Ishikawa (cell line): ENCODE measurements at regions not wholly inside any gene's neighbourhood (a gene's known extent, or its start where the extent isn't known, plus 50 kb on each side); places are given as distances from the start of the nearest gene placed in this dataset.

Experiments
- CEBPB ChIP-seq: IDR thresholded peaks from 2 replicates; pipeline ENCODE4 v1.6.1; 2012
- YY1 ChIP-seq: IDR thresholded peaks from 2 replicates; pipeline ENCODE4 v1.6.1; 2012; ENCODE audit warnings: low read depth

- no peak for TF ChIP-seq YY1
- no peak for TF ChIP-seq CEBPB
Observed at GRCh38 chr2:37532503-37532902, 138.9 kb downstream of the CDC42EP3 start.
